VCaP (cell line): ENCODE measurements at regions not wholly inside any gene's neighbourhood (a gene's known extent, or its start where the extent isn't known, plus 50 kb on each side); places are given as distances from the start of the nearest gene placed in this dataset.
"Not testable (repeated sequence)": the region's sequence is repeated elsewhere in the genome, so short reads cannot be mapped to it uniquely, and the experiment has no call there.

ENCODE experiments used
- H3K27ac ChIP-seq: fragments of 450-650 bp; 2 replicates; pipeline ENCODE4 v1.5.1; 2017
- CTCF ChIP-seq: fragments of 450-650 bp; conservative IDR thresholded peaks from 2 replicates; pipeline ENCODE4 v1.5.1; 2017; ENCODE audit warnings: mild to moderate bottlenecking, moderate library complexity

- no peak overlapping the region for H3K27ac ChIP-seq
- no peak for TF ChIP-seq CTCF
These were observed 115.3 kb upstream of the IRX2 start for GRCh38 chr5:2866662-2867372.

GRCh38 chr5:2865856-2866255 lies 114.4 kb upstream of the IRX2 start:
- H3K27ac ChIP-seq = no peak overlapping the region
- no peak for TF ChIP-seq CTCF

DNA sequence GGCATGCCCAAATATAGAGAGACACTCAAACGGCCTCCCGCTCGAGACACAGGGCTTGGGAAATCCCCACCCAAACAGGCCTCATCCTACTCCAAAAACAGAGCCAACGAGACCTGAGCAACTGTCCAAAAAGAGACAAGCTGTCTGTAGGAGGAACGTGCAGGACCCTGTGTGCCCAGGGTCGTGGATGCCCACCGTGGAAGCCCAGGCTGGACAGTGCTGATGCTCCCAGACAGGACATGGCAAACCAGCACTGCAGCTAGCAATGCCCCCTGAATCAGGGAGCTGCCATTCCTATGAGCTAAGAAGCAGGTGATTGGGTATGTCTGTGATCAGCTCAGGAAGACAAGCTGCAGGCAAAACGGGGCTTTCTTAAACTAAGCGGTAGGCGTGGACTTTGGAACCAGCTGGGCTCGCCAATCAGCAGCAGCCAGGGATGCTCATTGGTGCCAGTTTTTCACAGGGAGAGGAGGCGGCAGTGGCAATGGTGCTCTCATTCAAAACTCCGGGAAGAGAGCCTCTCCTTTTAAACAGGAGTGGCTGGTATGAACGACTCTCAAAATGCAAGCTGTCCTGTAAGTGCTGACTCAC lies 113.1 kb upstream of the IRX2 start:
- TF ChIP-seq CTCF = no peak

GRCh38 chr5:2863675-2864433 lies 112.4 kb upstream of the IRX2 start:
- H3K27ac ChIP-seq = no peak overlapping the region
- TF ChIP-seq CTCF = no peak

More for the DNA sequence above, 113.1 kb upstream of the IRX2 start:
- no peak overlapping the region for H3K27ac ChIP-seq

DNA sequence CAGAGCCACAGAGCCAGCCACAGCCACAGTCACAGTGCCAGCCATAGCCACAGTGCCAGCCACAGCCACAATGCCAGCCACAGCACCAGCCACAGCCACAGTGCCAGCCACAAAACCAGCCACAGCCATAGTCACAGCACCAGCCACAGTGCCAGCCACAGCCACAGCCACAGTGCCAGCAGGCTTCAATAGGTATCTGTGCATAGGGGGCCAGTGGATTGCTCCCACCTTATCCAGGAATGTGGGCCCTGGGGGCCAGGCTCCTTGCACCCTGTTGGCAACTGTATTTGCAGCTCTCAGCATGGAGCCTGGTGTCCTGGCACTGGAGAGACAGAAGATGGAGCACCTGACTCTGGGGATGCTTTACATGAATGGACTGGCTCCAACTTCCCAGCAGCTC lies 111.7 kb upstream of the IRX2 start:
- no peak for TF ChIP-seq CTCF
- no peak overlapping the region for H3K27ac ChIP-seq

DNA sequence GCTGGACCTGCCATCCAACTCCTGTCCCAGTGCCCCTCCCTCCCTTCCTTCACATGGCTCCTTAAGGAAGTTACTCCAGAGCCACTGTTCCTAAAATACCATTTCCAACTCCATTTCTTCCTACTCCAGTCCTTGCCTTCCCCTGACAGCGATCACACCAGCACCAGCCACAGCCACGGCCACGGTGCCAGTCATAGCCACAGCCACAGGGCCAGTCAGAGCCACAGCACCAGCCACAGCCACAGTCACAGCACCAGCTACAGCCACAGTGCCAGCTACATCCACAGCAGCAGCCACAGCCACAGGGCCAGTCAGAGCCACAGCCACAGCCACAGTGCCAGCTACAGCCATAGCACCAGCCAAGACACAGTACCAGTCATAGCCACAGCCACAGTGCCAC lies 110.7 kb upstream of the IRX2 start:
- H3K27ac ChIP-seq = not testable (repeated sequence)

DNA sequence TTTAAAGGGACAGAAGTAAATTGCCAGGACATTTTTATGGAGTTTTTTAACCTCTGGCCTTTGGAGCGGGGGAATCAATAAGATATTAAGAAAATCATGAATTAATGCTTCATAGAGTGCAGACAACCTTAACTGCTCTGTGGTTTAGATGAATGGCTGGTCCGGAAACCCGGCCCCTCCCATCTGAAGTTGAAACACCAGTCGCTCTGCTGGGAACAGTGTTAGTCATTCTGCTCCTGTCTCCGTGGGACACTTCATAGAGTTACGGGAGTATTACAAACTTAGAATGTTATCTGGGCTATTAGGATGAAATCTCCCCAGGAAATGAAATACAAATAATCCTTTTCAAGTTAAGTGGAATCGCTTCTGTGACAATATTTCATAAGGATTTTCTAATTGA lies 110.1 kb upstream of the IRX2 start:
- no peak overlapping the region for H3K27ac ChIP-seq
- no peak for TF ChIP-seq CTCF

DNA sequence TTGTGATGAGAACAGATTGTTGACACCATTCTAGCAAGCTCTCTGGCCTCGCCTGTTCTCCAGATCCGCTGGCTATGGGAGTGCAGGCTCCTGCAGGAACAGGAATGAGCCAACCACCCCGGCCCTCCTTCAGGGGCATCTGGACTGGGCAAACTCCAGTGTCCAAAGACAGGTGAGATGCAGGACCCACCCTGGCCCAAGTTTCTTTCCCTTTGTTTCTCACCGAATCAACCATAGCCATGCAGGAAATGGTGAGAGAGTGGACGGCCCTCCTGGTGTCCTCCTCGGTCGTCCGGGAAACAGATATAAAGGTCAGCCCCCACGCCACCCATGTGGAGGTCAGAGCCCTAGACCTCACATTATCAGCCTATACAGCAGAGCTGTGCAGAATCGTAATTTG lies 108.6 kb upstream of the IRX2 start:
- no peak for TF ChIP-seq CTCF
- no peak overlapping the region for H3K27ac ChIP-seq
